HUES64 (cell line): ENCODE measurements at regions not wholly inside any gene's neighbourhood (a gene's known extent, or its start where the extent isn't known, plus 50 kb on each side); places are given as distances from the start of the nearest gene placed in this dataset.

Source experiments
- H3K27ac ChIP-seq: 2 replicates; pipeline ENCODE4 v1.7.0; 2013; ENCODE audit warnings: low read depth, low read length, inconsistent platforms
- H3K27me3 ChIP-seq: 2 replicates; pipeline ENCODE4 v1.6.1; 2013; ENCODE audit warnings: mild to moderate bottlenecking, low read length; ENCODE audit not compliant: insufficient read depth
- H3K36me3 ChIP-seq: 2 replicates; pipeline ENCODE4 v1.6.1; 2013; ENCODE audit warnings: mild to moderate bottlenecking, low read length; ENCODE audit not compliant: insufficient read depth
- H3K4me1 ChIP-seq: 2 replicates; pipeline ENCODE4 v1.6.1; 2013; ENCODE audit warnings: mild to moderate bottlenecking, low read length, moderate library complexity; ENCODE audit not compliant: insufficient read depth
- H3K4me3 ChIP-seq: 2 replicates; pipeline ENCODE4 v1.5.1; 2013; ENCODE audit warnings: mild to moderate bottlenecking, low read length, moderate library complexity
- H3K9ac ChIP-seq: 2 replicates; pipeline ENCODE4 v1.6.1; 2013; ENCODE audit warnings: mild to moderate bottlenecking, low read depth, low read length
- H3K9me3 ChIP-seq: 2 replicates; pipeline ENCODE4 v1.6.1; 2013; ENCODE audit warnings: low read depth, low read length; ENCODE audit not compliant: insufficient read depth
- WGBS: fragments of 150-250, 120-280 bp; methylation state at CpG from one replicate; pipeline ENCODE4 v1.1.7; 2013; ENCODE audit warnings: missing lambda C conversion rate; 5-methylcytosine and 5-hydroxymethylcytosine counted together

DNA sequence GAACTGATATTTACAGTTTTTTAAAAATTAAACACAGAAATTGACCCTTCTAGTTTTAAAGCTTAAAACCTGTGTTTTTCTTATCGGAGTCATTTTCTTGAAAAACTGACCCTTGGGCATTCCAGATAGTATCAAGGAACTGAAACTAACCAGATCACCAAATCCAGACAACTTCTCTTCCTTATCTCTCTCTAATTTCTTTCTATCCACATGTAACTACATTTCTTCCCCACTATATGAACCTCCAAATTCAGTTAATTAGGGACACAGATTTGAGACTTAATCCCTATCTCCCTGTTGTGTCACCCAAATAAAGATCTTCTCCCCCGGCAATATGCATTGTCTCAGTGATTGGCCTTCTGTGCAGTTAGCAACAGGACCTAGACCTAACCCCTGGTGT, 1643.0 kb upstream of the CDH6 start:
- Histone ChIP-seq H3K36me3 (no peaks in the 10 kb centered on the region), H3K9me3 (0 out of 2 replicates have a peak, but pooled peaks cover 3% of the 10 kb centered on the region), H3K9ac (no peak overlapping the region), H3K27me3 (no peaks in the 10 kb centered on the region), H3K27ac (no peak overlapping the region), H3K4me3 (no peak overlapping the region), H3K4me1 (no peaks in the 10 kb centered on the region)
- 47% methylated on average over 2 of the region's 2 CpGs for WGBS

DNA sequence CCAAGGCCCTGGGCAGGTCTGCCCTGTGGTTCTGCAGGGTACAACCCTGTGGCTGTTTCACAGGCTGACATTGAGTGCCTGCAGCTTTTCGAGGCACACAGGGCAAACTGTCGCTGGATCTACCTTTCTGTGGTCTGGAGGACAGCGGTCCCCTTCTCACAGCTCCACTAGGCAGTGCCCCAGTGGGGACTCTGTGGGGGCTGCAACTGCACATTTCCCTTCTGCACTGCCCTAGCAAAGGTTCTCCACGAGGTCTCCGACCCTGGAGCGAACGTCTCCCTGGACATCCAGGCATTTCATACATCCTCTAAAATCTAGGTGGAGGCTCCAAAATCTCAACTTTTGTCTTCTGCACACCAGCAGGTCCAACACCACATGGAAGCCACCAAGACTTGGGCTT, 1645.2 kb upstream of the CDH6 start:
- Histone ChIP-seq H3K9ac (no peak overlapping the region), H3K4me1 (no peaks in the 10 kb centered on the region), H3K27ac (no peak overlapping the region), H3K9me3 (no peaks in the 10 kb centered on the region), H3K4me3 (no peak overlapping the region), H3K27me3 (no peaks in the 10 kb centered on the region), H3K36me3 (no peaks in the 10 kb centered on the region)
- 94% methylated on average over 7 of the region's 7 CpGs for WGBS

DNA sequence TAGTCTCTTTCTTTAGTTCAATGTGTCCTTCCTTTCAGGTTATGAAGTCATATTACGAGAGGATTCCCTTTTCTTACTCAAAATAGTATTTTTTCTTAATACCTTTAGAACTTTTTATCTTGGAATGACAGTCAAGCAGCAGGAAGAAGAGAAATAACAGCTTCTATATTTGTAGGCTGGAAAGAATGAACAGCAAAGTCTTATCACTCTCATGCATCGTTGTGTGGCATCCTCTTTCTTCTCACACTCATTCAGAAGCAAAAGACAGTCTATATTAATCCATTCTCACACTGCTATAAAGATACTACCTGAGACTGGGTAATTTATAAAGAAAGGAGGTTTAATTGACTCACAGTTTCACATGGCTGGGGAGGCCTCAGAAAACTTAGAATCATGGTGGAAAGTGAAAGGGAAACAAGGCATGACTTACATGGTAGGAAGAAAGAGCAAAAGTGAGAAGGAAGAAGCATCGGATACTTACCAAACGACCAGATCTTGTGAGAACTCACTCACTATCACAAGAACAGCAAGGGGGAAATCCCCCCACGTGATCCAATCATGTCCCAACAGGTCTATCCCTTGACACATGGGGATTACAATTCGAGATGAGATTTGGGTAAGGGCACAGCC, 1646.1 kb upstream of the CDH6 start:
- no peak overlapping the region for H3K27ac ChIP-seq
- H3K4me1 ChIP-seq: no peaks in the 10 kb centered on the region
- no peak overlapping the region for H3K4me3 ChIP-seq
- H3K9ac ChIP-seq: no peak overlapping the region
- no peaks in the 10 kb centered on the region for H3K9me3 ChIP-seq
- H3K27me3 ChIP-seq: no peaks in the 10 kb centered on the region
- no peaks in the 10 kb centered on the region for H3K36me3 ChIP-seq
- 95% methylated on average over 5 of the region's 6 CpGs for WGBS

DNA sequence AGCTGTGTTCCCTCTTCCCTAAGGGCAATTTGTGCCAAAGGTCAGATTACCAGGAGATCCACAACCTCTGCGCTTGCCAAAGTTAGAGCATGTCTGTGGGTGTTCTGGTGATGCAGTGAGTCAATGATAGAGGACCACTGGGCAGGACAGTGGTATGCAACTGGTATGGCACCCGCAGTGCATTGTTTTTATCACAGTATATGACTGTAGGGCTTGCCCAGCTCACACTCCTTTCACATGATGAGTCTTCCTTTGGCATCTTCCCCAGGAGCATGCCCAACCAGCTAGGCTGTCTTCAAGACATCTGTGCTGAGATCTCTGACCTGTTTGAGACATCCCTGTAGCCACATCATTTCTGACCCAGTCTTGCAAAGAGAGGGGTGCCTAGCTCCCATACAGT, 1650.0 kb upstream of the CDH6 start:
- Histone ChIP-seq H3K27ac (no peak overlapping the region), H3K4me1 (no peaks in the 10 kb centered on the region), H3K27me3 (no peaks in the 10 kb centered on the region), H3K9me3 (0 out of 2 replicates have a peak, but pooled peaks cover 5% of the 10 kb centered on the region), H3K9ac (no peak overlapping the region), H3K4me3 (no peak overlapping the region), H3K36me3 (no peaks in the 10 kb centered on the region)
- 94% methylated on average over 2 of the region's 2 CpGs for WGBS

DNA sequence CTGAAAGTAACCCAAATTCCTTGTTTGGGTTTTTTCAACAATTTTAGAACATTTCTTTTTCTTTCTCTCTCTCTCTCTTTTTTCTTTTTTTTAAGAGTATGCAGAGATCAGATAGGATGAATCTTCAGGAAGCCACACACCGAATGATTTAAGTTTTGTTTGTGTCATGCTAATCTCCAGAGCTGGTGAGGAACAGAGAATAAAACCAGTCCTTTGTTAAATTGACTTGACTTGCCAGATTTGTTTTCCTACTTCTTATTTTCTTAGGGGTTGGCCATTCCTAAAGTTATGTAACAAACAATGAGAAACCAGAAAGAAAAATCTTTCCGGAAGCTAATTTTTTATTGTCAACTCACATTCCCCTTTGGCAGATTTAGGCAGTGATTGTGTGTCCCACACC, 1669.3 kb upstream of the CDH6 start:
- Histone ChIP-seq H3K9ac (no peak overlapping the region), H3K4me1 (peaks cover 23% of the 10 kb centered on the region), H3K4me3 (no peak overlapping the region), H3K27me3 (no peaks in the 10 kb centered on the region), H3K36me3 (no peaks in the 10 kb centered on the region), H3K27ac (peak overlapping the region; percentile 44), H3K9me3 (no peaks in the 10 kb centered on the region)
- WGBS: 40% methylated on average over 2 of the region's 2 CpGs

DNA sequence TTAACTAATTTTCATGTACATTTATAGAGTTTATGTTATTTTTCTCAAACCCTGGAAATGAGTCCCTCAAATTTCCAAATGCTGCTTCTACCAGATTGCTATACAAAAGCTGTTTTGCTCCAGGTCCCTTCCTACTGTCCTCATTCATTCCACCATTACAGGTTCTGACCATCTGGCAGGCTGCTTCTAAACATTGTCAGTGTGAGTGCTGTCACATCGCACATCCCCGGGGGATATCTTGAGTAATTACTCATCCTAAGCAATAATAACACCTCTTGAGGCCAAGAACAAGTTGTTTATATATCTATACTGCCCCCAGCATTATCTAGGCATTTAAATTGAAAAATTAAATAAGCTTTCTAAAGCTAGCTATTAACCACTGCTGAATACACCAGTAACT, 1675.3 kb upstream of the CDH6 start:
- Histone ChIP-seq H3K27me3 (no peaks in the 10 kb centered on the region), H3K4me3 (no peak overlapping the region), H3K9ac (no peak overlapping the region), H3K36me3 (no peaks in the 10 kb centered on the region), H3K9me3 (no peaks in the 10 kb centered on the region), H3K27ac (no peak overlapping the region), H3K4me1 (no peaks in the 10 kb centered on the region)
- 94% methylated on average over 2 of the region's 2 CpGs for WGBS

DNA sequence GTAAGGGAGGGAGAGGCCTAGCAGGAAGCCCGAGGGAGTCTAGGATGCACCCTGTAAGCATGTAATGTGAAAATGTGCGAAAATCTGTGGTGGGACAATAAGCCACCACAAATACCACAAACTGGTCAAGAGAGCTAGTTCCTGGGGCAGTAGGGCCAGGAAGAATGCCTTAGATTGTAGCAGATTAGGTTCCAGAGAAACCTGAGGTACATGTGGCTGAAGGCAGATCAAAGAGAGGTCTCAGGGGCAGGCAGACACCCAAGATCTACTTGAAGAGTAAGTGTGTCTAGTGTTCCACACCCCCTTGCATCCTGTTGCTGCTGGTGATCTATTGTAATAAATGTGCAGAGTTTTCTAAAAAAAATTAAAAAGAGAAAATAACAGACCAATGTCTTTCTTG, 1677.3 kb upstream of the CDH6 start:
- Histone ChIP-seq H3K27ac (no peak overlapping the region), H3K9me3 (no peaks in the 10 kb centered on the region), H3K36me3 (no peaks in the 10 kb centered on the region), H3K9ac (no peak overlapping the region), H3K27me3 (no peaks in the 10 kb centered on the region), H3K4me1 (no peaks in the 10 kb centered on the region), H3K4me3 (no peak overlapping the region)
- 94% methylated on average over 2 of the region's 2 CpGs for WGBS

DNA sequence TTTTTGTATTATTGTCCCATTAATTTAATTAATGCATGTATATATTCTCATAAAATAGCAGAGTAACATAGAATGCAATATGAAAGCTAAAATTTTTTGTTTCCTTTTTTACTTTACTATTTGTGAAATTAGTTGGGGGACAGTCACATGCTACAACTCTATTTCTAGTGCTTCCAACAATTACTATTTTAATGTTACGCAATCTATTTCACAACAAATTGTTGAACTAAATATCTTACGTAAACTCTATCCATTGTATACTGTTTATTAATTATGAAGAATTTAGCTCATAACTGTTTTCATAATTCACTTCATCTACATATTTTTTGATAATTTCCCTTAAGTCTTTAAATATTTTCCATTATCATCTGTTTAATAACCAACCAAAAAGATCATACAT, 1685.4 kb upstream of the CDH6 start:
- no CpG with 5 or more reads among the region's 2 CpGs for WGBS
- H3K4me1 ChIP-seq: no peaks in the 10 kb centered on the region
- no peak overlapping the region for H3K4me3 ChIP-seq
- no peaks in the 10 kb centered on the region for H3K9me3 ChIP-seq
- H3K9ac ChIP-seq: no peak overlapping the region
- no peaks in the 10 kb centered on the region for H3K27me3 ChIP-seq
- no peak overlapping the region for H3K27ac ChIP-seq
- H3K36me3 ChIP-seq: no peaks in the 10 kb centered on the region

DNA sequence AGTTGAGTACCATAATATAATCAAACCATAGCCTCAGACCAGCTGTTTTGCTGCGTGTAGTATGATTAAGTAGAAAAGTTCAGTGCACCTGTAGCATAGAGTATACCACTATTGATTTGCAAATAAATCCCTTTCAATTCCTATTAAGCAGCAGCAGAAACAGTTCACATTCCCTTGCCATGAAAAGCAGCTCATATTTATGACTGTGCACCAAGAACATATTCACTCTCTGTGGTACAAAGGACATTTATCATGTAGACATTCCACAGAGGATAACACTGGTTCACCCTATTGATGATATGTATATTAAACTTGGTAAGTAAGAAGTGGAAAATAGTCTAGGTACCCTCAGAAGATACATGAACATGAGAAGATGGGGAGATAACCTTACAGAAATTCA, 1689.1 kb upstream of the CDH6 start:
- Histone ChIP-seq H3K9ac (no peak overlapping the region), H3K9me3 (0 out of 2 replicates have a peak, but pooled peaks cover 3% of the 10 kb centered on the region), H3K4me1 (no peaks in the 10 kb centered on the region), H3K27ac (no peak overlapping the region), H3K4me3 (no peak overlapping the region), H3K36me3 (no peaks in the 10 kb centered on the region), H3K27me3 (no peaks in the 10 kb centered on the region)
- no CpG with 5 or more reads among the region's 1 CpG for WGBS

DNA sequence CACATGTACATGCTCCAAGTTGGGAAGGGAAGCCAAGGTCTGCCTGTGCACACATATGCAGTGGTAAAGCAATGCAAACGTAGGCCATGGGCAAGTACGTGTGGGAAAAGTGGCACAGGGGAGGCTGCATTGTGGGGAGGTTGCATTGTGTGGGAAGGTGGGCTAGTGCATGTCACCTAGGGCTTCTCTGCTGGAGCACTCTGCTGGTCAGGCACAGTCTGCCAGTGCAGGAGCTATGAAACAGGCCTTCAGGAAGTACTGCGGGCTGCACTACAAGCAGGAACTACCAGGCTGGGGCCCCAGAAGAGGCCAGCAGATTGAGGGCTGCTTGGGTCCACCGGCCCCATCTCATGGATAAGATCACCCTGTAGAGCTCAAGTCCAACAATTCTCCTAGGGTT, 1694.6 kb upstream of the CDH6 start:
- H3K4me1 ChIP-seq: no peaks in the 10 kb centered on the region
- no peak overlapping the region for H3K9ac ChIP-seq
- H3K4me3 ChIP-seq: no peak overlapping the region
- H3K27me3 ChIP-seq: no peaks in the 10 kb centered on the region
- H3K36me3 ChIP-seq: no peaks in the 10 kb centered on the region
- peaks cover 27% of the 10 kb centered on the region for H3K9me3 ChIP-seq
- WGBS: 96% methylated on average over 4 of the region's 4 CpGs
- no peak overlapping the region for H3K27ac ChIP-seq

DNA sequence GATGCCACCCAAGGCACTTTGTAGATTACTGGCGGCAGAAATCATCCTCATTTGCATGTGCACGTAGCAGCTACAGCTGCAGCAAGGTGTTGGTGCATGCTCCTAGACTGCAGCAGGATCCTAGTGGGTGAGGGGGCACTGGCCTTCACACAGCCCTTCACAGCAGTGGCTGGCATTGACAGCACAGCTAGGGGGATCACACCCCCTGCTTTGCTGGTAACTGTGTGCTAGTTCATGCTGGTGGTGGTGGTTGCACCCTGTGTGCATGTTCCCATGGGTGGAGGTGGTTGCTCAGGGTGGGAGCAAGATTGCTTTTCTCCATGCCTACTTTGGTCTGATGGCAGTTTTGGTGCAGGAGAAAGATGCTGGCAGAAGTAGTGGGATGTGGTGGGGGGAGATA, 1695.1 kb upstream of the CDH6 start:
- WGBS: 97% methylated on average over 2 of the region's 2 CpGs
- Histone ChIP-seq H3K27me3 (no peaks in the 10 kb centered on the region), H3K4me3 (no peak overlapping the region), H3K36me3 (no peaks in the 10 kb centered on the region), H3K9me3 (peaks cover 27% of the 10 kb centered on the region), H3K9ac (no peak overlapping the region), H3K27ac (no peak overlapping the region), H3K4me1 (no peaks in the 10 kb centered on the region)

DNA sequence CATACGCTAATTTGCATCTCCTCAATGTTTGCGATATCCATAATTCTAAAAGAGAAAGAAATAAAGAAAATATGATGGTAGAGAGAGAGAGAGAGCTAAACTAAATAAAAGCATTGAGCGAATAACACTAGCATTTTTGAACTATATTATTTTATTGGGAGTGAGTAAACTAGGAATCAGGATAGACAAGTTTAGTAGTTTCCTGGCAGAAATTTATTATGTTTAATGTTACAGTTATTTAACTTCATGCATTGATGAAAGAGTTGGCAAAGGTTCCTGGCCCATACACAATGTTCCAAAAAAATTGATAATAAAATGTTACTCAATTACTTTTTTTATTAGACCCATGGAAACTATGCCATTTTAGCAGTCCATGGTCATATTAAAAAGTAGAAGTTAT, 1708.2 kb upstream of the CDH6 start:
- Histone ChIP-seq H3K36me3 (no peaks in the 10 kb centered on the region), H3K27ac (no peak overlapping the region), H3K27me3 (no peaks in the 10 kb centered on the region), H3K4me3 (no peak overlapping the region), H3K9ac (no peak overlapping the region), H3K4me1 (no peaks in the 10 kb centered on the region), H3K9me3 (no peaks in the 10 kb centered on the region)
- 93% methylated on average over 3 of the region's 3 CpGs for WGBS
